Non-pigmented ciliary epithelial cell (primary cell): ENCODE measurements at regions not wholly inside any gene's neighbourhood (a gene's known extent, or its start where the extent isn't known, plus 50 kb on each side); places are given as distances from the start of the nearest gene placed in this dataset.
"Not testable (repeated sequence)": the region's sequence is repeated elsewhere in the genome, so short reads cannot be mapped to it uniquely, and the experiment has no call there.

Source experiments
- DNase-seq: peaks from one replicate; pipeline ENCODE4 v3.0.0-alpha.2; 2010; ENCODE audit warnings: low read depth

GRCh38 chr7:25716421-25716820 is 435.6 kb upstream of the NFE2L3 start:
- DNase-seq: no peak

GRCh38 chr7:25718596-25718995 is 433.4 kb upstream of the NFE2L3 start:
- DNase-seq: no peak

GRCh38 chr7:25719190-25719896 is 432.7 kb upstream of the NFE2L3 start:
- no peak for DNase-seq

- DNase-seq: no peak
These were observed 431.6 kb upstream of the NFE2L3 start for GRCh38 chr7:25720427-25720826.

- no peak for DNase-seq
These were observed 429.1 kb upstream of the NFE2L3 start for GRCh38 chr7:25722856-25723255.

GRCh38 chr7:25725451-25725850 is 426.5 kb upstream of the NFE2L3 start:
- DNase-seq: no peak

GRCh38 chr7:25726170-25726780 is 425.7 kb upstream of the NFE2L3 start:
- DNase-seq: no peak

GRCh38 chr7:25726781-25727311 is 425.2 kb upstream of the NFE2L3 start:
- no peak for DNase-seq

- DNase-seq: no peak
These were observed 424.6 kb upstream of the NFE2L3 start for GRCh38 chr7:25727446-25727845.

GRCh38 chr7:25727876-25728275 is 424.1 kb upstream of the NFE2L3 start:
- DNase-seq: no peak

- no peak for DNase-seq
These were observed 420.7 kb upstream of the NFE2L3 start for GRCh38 chr7:25731068-25731845.

- no peak for DNase-seq
These were observed 420.2 kb upstream of the NFE2L3 start for GRCh38 chr7:25731846-25732245.

- no peak for DNase-seq
These were observed 419.2 kb upstream of the NFE2L3 start for GRCh38 chr7:25732766-25733217.

GRCh38 chr7:25735674-25736242 is 416.2 kb upstream of the NFE2L3 start:
- no peak for DNase-seq

- DNase-seq: no peak
These were observed 413.5 kb upstream of the NFE2L3 start for GRCh38 chr7:25738528-25738927.

GRCh38 chr7:25739143-25739542 is 412.9 kb upstream of the NFE2L3 start:
- DNase-seq: no peak

GRCh38 chr7:25742316-25742715 is 409.7 kb upstream of the NFE2L3 start:
- DNase-seq: no peak

GRCh38 chr7:25743670-25744451 is 408.1 kb upstream of the NFE2L3 start:
- not testable (repeated sequence) for DNase-seq

GRCh38 chr7:25750744-25751508 is 401.1 kb upstream of the NFE2L3 start:
- DNase-seq: no peak

- DNase-seq: no peak
These were observed 399.8 kb upstream of the NFE2L3 start for GRCh38 chr7:25752154-25752553.
